Astrocyte (in vitro differentiated cells and primary cell): ENCODE measurements at regions not wholly inside any gene's neighbourhood (a gene's known extent, or its start where the extent isn't known, plus 50 kb on each side); places are given as distances from the start of the nearest gene placed in this dataset.
"Not testable (repeated sequence)": the region's sequence is repeated elsewhere in the genome, so short reads cannot be mapped to it uniquely, and the experiment has no call there.

ENCODE experiments used
- DNase-seq: peaks from one replicate; pipeline ENCODE4 v3.0.0-alpha.2; 2010; ENCODE audit warnings: low read depth
- FAIRE-seq: peaks from 2 replicates; lab custom pipeline; 2011; peaks lifted over from hg19 to GRCh38; lab: Jason Lieb, UNC
- H2AFZ ChIP-seq: 2 replicates; pipeline ENCODE4 v1.6.0; 2012; ENCODE audit warnings: low read depth, low read length, inconsistent platforms
- H3K27ac ChIP-seq: 2 replicates; pipeline ENCODE4 v1.5.1; 2011; ENCODE audit warnings: low read depth, low read length, inconsistent platforms
- H3K27me3 ChIP-seq: 2 replicates; pipeline ENCODE4 v1.6.0; 2011; ENCODE audit warnings: low read length, inconsistent platforms; ENCODE audit not compliant: insufficient read depth
- H3K36me3 ChIP-seq: 2 replicates; pipeline ENCODE4 v1.5.1; 2011; ENCODE audit warnings: low read length, inconsistent platforms; ENCODE audit not compliant: insufficient read depth
- H3K4me1 ChIP-seq: 2 replicates; pipeline ENCODE4 v1.5.1; 2011; ENCODE audit warnings: low read length, inconsistent platforms; ENCODE audit not compliant: insufficient read depth
- H3K4me2 ChIP-seq: 2 replicates; pipeline ENCODE4 v1.6.0; 2012; ENCODE audit warnings: low read length, inconsistent platforms
- H3K4me3 ChIP-seq: 2 replicates; pipeline ENCODE4 v1.5.1; 2011; ENCODE audit warnings: low read depth, mild to moderate bottlenecking, low read length, inconsistent platforms; ENCODE audit not compliant: insufficient read depth
- H3K79me2 ChIP-seq: 2 replicates; pipeline ENCODE4 v1.6.0; 2012; ENCODE audit warnings: mild to moderate bottlenecking, low read length, inconsistent platforms; ENCODE audit not compliant: insufficient read depth
- H3K9ac ChIP-seq: 2 replicates; pipeline ENCODE4 v1.6.0; 2012; ENCODE audit warnings: mild to moderate bottlenecking, low read length, inconsistent platforms
- H3K9me3 ChIP-seq: 2 replicates; pipeline ENCODE4 v1.5.1; 2012; ENCODE audit warnings: low read depth, mild to moderate bottlenecking, low read length, inconsistent platforms; ENCODE audit not compliant: insufficient read depth
- H4K20me1 ChIP-seq: 2 replicates; pipeline ENCODE4 v1.6.0; 2012; ENCODE audit warnings: low read length, inconsistent platforms; ENCODE audit not compliant: insufficient read depth
- H3K27ac Mint-ChIP-seq: one replicate; pipeline ENCODE4 v1.8.0; 2021; ENCODE audit warnings: mild to moderate bottlenecking, mixed read lengths; ENCODE audit not compliant: unreplicated experiment
- H3K27me3 Mint-ChIP-seq: one replicate; pipeline ENCODE4 v1.8.0; 2021; ENCODE audit warnings: low read depth, mixed read lengths; ENCODE audit not compliant: unreplicated experiment
- H3K36me3 Mint-ChIP-seq: one replicate; pipeline ENCODE4 v1.8.0; 2021; ENCODE audit warnings: low read depth, mixed read lengths; ENCODE audit not compliant: unreplicated experiment
- H3K4me1 Mint-ChIP-seq: one replicate; pipeline ENCODE4 v1.8.0; 2021; ENCODE audit warnings: low read depth, mixed read lengths; ENCODE audit not compliant: unreplicated experiment
- H3K4me3 Mint-ChIP-seq: one replicate; pipeline ENCODE4 v1.8.0; 2021; ENCODE audit warnings: mild to moderate bottlenecking, moderate library complexity, mixed read lengths; ENCODE audit not compliant: unreplicated experiment
- H3K9me3 Mint-ChIP-seq: one replicate; pipeline ENCODE4 v1.8.0; 2021; ENCODE audit warnings: mild to moderate bottlenecking, mixed read lengths; ENCODE audit not compliant: unreplicated experiment
- EZH2 ChIP-seq: IDR thresholded peaks from 2 replicates; pipeline ENCODE4 v1.6.1; 2012; ENCODE audit warnings: mild to moderate bottlenecking, low read length, inconsistent platforms; ENCODE audit not compliant: insufficient read depth
- TF ChIP-seq, protein P1 (sequence below): IDR thresholded peaks from 2 replicates; pipeline ENCODE4 v1.5.1; 2011; ENCODE audit warnings: low read depth, mild to moderate bottlenecking, inconsistent platforms, low read length, moderate library complexity; ENCODE audit not compliant: insufficient read depth

GRCh38 chr13:18212873-18213272 is 968.8 kb downstream of the TUBA3C start:
- no peak for FAIRE-seq
- Histone ChIP-seq H3K79me2 (no peaks in the 10 kb centered on the region), H3K36me3 (no peaks in the 10 kb centered on the region), H4K20me1 (no peaks in the 10 kb centered on the region), H3K9ac (no peak overlapping the region), H3K4me2 (no peak overlapping the region), H2AFZ (no peak overlapping the region), H3K27me3 (no peaks in the 10 kb centered on the region), H3K27ac (no peak overlapping the region), H3K9me3 (peaks cover 3% of the 10 kb centered on the region), H3K4me3 (no peak overlapping the region), H3K4me1 (no peaks in the 10 kb centered on the region)
- Mint-ChIP-seq H3K4me3 (no peak overlapping the region), H3K27me3 (no peaks in the 10 kb centered on the region), H3K9me3 (peaks cover 8% of the 10 kb centered on the region), H3K36me3 (no peaks in the 10 kb centered on the region), H3K27ac (no peak overlapping the region), H3K4me1 (no peaks in the 10 kb centered on the region)
- TF ChIP-seq, protein P1, sequence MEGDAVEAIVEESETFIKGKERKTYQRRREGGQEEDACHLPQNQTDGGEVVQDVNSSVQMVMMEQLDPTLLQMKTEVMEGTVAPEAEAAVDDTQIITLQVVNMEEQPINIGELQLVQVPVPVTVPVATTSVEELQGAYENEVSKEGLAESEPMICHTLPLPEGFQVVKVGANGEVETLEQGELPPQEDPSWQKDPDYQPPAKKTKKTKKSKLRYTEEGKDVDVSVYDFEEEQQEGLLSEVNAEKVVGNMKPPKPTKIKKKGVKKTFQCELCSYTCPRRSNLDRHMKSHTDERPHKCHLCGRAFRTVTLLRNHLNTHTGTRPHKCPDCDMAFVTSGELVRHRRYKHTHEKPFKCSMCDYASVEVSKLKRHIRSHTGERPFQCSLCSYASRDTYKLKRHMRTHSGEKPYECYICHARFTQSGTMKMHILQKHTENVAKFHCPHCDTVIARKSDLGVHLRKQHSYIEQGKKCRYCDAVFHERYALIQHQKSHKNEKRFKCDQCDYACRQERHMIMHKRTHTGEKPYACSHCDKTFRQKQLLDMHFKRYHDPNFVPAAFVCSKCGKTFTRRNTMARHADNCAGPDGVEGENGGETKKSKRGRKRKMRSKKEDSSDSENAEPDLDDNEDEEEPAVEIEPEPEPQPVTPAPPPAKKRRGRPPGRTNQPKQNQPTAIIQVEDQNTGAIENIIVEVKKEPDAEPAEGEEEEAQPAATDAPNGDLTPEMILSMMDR, result no peak
- no peak for TF ChIP-seq EZH2
- no peak for DNase-seq

DNA sequence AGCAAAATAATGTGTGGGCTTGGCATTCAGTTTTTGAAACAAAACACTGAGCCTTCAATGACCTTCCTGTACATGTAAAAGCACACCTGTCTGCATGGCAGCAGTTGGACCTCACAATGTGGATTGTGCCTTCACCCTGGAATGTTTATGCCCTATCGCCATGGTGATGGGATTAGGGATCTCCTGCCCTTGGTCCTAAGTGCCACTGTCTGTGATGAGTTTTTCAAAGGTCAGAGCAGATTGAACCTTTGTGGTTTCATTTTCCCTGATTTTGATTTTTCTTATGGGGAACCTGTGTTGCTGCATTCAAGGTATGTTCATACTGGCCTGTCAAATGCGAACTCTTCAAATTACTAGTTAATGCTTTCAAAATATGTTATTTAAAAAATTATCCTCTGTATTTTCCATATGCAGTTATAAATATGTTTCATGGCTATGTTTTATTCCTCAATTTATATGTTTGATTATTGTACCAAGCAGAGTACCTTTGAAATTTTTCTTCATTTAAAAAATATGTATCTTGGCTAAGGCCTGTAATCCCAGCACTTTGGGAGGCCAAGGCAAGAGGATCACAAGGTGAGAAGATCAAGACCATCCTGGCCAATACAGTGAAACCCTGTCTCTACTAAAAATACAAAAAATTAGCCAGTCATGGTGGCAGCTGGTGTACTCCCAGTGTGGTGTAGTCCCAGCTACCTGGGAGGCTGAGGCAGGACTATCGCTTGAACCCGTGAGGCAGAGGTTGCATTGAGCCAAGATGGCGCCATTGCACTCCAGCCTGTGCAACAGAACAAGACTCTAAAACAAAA is 969.7 kb downstream of the TUBA3C start:
- not testable (repeated sequence) for DNase-seq, H3K4me3 ChIP-seq, H3K9me3 ChIP-seq, H3K9me3 Mint-ChIP-seq, H3K9ac ChIP-seq, H3K79me2 ChIP-seq, H3K27me3 ChIP-seq, H3K27me3 Mint-ChIP-seq, H3K27ac ChIP-seq, H3K4me1 ChIP-seq, H3K4me1 Mint-ChIP-seq, H3K4me3 Mint-ChIP-seq, FAIRE-seq, H2AFZ ChIP-seq, H3K4me2 ChIP-seq, H3K36me3 Mint-ChIP-seq, H4K20me1 ChIP-seq, H3K36me3 ChIP-seq
- H3K27ac Mint-ChIP-seq, result peak overlapping the region; percentile 0

GRCh38 chr13:18204614-18205178 is 976.9 kb downstream of the TUBA3C start:
- not testable (repeated sequence) for H3K27me3 Mint-ChIP-seq, DNase-seq, H3K27me3 ChIP-seq, H3K9ac ChIP-seq, H3K36me3 ChIP-seq, H4K20me1 ChIP-seq, H3K9me3 ChIP-seq, H3K36me3 Mint-ChIP-seq, H3K79me2 ChIP-seq, H3K4me2 ChIP-seq, H3K4me3 ChIP-seq, H2AFZ ChIP-seq, H3K27ac Mint-ChIP-seq, H3K4me1 Mint-ChIP-seq, H3K9me3 Mint-ChIP-seq, FAIRE-seq, H3K4me1 ChIP-seq, H3K4me3 Mint-ChIP-seq, H3K27ac ChIP-seq

DNA sequence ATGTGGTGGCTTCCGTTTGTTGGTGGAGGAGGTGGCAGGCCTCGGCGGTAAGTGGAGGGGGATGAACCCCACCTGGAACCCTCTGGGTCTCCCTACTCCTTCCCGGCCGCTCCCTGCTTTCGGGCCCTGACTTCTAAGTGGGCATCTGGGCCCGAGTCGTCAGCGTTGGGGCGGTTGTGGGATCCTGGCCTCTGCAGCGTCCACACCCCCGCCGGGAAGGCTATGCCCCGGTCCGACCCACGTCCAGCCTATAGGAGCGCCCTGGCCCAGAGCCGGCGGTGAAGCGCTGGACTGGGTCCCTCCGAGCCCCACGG is 986.3 kb downstream of the TUBA3C start:
- H3K4me1 ChIP-seq, H3K9me3 ChIP-seq, H4K20me1 ChIP-seq, H3K9ac ChIP-seq, H2AFZ ChIP-seq, H3K4me3 Mint-ChIP-seq, H3K27ac ChIP-seq, H3K27me3 Mint-ChIP-seq, H3K36me3 ChIP-seq, H3K4me1 Mint-ChIP-seq, H3K4me3 ChIP-seq, DNase-seq, H3K27me3 ChIP-seq, H3K27ac Mint-ChIP-seq, H3K36me3 Mint-ChIP-seq, H3K9me3 Mint-ChIP-seq, FAIRE-seq, H3K4me2 ChIP-seq, H3K79me2 ChIP-seq: not testable (repeated sequence)

DNA sequence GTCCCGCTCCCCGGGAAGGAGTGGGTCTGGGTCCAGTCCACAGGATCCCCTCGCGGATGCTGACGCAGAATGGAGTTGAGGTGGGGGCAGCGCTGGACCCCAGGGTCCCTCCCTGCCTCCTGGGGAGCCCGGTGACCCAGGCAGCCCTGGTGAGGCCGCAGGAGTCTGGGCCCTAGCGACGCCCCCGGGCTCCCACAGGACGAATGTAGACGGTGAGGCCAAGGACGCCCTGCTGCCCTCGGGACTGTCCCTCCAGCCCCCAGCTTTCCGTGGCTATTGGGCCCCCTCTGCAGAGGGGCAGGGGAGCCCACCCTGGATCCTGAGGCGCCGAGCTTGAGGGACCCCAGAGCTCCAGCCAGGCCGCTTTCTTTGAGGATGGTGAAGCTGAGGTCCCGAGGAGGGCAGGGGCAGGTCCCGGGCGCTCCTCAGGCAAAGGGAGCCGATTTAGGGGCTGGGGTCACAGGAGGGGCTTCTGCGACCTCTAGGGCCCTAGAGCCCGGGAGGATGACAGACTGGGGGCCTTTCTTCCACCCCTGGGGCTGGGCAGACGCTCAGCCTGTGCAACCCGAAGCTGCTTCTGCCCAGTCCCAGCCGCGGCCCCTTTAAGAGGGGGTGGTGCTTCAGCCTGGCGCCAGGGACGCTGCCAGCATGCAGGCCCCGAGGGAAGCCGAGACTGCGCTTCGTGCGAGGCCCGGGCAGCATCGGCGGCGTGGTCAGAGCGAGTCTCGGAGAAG is 986.8 kb downstream of the TUBA3C start:
- not testable (repeated sequence) for H3K4me3 Mint-ChIP-seq, H4K20me1 ChIP-seq, H3K27me3 ChIP-seq, H3K36me3 Mint-ChIP-seq, FAIRE-seq, H3K4me1 ChIP-seq, H3K27ac ChIP-seq, DNase-seq, H3K9me3 Mint-ChIP-seq, H3K36me3 ChIP-seq, H3K27ac Mint-ChIP-seq, H2AFZ ChIP-seq, H3K9me3 ChIP-seq, H3K4me1 Mint-ChIP-seq, H3K4me2 ChIP-seq, H3K9ac ChIP-seq, H3K4me3 ChIP-seq, H3K27me3 Mint-ChIP-seq, H3K79me2 ChIP-seq
